HG02973 (cell line): ENCODE measurements at regions not wholly inside any gene's neighbourhood (a gene's known extent, or its start where the extent isn't known, plus 50 kb on each side); places are given as distances from the start of the nearest gene placed in this dataset.
"Not testable (repeated sequence)": the region's sequence is repeated elsewhere in the genome, so short reads cannot be mapped to it uniquely, and the experiment has no call there.

Source experiments
- ATAC-seq: cut with Tn5 transposase; IDR thresholded peaks from one replicate; pipeline ENCODE4 v1.9.1; 2021; ENCODE audit warnings: moderate library complexity; ENCODE audit not compliant: unreplicated experiment

- ATAC-seq: no peak
These were observed 564.7 kb downstream of the PTPRU start for GRCh38 chr1:29801003-29801402.

- no peak for ATAC-seq
These were observed 564.2 kb downstream of the PTPRU start for GRCh38 chr1:29800522-29800956.

GRCh38 chr1:29800120-29800519, 563.8 kb downstream of the PTPRU start:
- no peak for ATAC-seq

DNA sequence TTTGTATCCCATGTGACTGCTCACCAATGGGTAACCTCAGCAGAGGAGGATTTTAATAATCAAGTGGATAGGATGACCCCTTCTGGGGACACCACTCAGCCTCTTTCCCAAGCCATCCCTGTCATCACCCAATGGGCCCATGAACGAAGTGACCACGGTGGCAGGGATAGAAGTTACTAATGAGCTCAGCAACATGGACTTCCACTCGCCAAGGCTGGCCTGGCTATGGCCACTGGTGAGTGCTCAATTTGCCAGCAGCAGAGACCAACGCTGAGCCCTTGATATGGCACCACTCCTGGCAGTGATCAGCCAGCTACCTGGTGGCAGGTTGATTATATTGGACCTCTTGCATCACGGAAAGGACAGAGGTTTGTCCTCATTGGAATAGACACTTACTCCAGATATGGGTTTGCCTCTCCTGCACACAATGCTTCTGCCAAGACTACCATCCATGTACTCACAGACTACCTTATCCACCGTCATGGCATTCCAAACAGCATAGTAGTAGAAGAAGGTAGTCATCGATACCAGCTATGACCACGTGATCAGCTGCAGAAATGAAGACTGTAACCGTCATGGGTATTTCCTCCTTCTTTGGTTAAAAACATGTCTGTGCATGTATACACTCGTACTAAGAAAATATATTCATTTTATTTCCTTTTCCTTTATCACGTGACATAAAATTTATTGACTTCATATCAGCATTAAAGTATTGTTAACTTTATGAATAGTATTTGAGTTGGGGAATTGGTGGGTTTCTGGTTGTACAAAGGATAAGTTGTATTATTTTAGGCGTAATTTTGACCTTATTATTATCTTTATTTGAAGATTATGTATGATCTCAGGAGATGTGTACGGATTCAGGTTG, 562.6 kb downstream of the PTPRU start:
- ATAC-seq: no peak

DNA sequence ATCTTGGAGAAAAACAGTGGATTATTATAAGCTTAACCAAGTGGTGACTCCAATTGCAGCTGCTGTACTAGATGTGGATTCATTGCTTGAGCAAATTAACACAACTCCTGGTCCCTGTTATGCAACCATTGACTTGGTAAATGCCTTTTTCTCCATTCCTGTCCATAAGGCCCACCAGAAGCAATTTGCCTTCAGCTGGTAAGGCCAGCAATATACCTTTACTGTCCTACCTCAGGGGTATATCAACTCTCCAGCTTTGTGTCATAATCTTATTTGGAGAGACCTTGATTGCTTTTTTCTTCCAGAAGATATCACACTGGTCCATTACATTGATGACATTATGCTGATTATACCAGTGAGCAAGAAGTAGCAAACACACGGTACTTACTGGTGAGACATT, 560.8 kb downstream of the PTPRU start:
- ATAC-seq: not testable (repeated sequence)

GRCh38 chr1:29795965-29796364, 559.6 kb downstream of the PTPRU start:
- not testable (repeated sequence) for ATAC-seq

DNA sequence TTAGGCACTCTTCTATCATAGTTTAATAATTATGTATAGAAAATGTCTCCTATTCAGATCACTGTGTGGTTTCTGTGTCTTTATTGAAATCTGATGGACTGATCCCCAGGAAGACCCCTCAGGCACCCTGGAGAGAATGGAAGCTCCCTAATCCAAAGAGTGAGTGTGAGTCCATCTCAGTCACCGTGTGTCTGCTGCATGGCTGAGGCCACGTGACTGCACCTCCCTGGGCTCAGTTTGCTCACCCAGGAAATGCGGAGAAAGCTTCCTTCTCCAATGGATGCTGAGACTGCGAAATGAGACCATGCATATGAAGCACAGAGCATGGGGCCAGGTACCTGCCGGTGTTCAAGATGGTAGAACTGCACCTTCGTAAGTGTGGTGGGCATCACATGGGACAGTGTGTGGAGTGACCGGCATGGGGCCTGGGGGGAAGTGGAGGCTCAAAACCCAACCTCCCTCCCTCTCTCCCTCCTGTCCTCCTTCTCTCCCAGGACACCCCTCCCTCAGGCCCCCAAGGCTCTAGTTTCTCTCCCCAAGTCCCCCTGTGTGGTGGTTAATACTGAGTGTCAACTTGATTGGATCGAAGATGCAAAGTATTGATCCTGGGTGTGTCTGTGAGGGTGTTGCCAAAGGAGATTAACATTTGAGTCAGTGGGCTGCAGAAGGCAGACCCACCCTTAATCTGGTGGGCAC, 557.5 kb downstream of the PTPRU start:
- no peak for ATAC-seq

- no peak for ATAC-seq
These were observed 556.8 kb downstream of the PTPRU start for GRCh38 chr1:29793101-29793546.

GRCh38 chr1:29789910-29790247, 553.6 kb downstream of the PTPRU start:
- no peak for ATAC-seq

- ATAC-seq: no peak
These were observed 553.0 kb downstream of the PTPRU start for GRCh38 chr1:29789221-29789909.

GRCh38 chr1:29786791-29787732, 550.7 kb downstream of the PTPRU start:
- no peak for ATAC-seq

GRCh38 chr1:29786195-29786594, 549.9 kb downstream of the PTPRU start:
- no peak for ATAC-seq

- no peak for ATAC-seq
These were observed 549.2 kb downstream of the PTPRU start for GRCh38 chr1:29785554-29785953.

DNA sequence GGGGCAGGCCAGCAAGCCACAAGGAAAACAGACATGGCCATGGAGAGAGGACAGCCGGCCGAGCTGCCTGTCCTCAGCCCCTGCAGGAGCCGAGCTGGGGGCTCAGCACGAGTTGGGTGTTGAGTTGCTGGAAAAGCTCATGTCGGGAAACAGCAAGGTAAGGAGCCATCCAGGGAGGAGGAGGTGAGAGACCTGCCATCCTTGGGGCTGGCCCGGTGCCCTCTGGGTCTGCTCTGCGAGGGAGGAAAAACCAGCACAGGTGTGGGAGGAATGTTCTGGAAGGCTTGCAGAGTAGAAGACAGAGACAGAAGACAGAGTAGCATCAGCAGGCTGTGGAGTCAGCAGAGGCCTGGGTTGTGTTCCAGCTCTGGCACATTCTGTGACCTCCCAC, 548.8 kb downstream of the PTPRU start:
- ATAC-seq: no peak

DNA sequence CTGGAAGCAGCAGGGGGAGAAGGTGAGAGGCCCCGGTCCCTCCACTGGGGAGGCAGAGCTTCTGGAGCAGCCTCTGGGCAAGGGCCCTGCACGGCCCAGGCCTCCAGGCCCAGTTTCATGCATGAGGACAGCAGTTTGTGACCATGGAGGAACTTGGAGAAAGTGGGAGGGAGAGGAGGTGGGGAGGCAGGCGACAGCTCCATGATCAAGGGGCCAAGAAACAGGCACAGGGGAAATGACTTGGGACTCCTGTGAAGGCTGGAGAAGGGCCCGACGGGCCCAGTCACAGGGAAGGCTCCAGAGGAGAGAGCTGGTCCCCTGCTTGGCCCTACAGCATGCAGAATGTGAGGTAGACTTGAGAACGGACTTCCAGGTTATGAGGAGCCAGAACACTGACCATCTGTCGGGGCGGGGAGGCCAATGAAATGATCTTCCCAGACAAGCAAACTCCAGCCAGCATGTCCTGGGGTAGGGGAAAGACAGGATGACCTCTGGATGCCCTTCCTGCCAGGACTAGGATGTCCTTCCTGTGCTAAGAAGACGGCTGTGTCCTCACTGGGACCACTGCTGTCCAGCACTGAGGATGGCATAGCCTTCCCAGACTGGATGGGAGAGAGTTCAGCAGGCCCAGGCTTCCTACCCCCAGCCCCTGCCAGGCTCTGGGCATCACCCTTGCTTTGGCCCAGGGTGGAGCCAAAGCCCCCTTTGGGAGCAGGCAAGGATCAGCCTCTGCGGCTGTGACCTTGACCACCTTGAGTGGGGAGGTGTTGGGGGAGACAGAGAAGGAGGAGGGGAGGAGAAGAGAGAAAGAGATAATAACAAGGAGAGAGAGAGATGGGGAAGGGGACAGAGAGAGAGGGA, 548.2 kb downstream of the PTPRU start:
- ATAC-seq: no peak

DNA sequence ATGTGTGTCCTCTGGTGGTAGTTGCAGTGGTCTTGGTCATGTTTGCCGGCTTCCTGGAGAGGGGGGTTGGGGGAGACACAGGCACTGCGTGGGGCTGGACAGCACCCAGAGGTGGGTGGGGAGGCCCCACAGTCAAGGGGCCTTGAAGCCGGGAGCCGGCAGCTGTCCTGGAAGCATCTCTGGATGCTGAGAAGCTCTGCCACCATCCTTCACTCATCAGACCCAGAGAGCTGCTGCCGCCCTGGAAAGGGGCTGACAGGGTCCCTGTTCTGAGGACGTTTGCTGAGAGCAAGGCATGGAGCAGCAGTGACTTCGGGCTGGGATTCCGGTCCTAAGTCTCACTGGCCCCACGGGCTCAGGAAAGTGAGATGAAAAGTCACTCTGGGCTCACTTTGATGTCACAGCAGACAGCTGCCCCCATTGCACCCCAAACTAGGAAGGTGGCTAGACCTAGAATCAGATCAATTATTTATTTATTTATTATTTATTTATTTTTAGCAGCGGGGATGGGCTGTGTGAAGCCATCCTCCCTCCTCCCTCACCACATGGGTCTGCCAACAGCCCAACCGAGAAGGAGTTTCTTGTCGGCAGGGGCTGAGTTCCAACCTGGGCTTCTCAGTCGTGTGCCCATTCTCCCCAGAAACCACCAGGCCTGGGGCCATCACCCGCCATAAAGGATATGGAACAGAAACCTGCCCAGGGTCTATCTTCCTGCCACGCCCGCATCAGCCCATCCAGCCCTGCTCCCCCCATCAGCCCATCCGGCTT, 547.4 kb downstream of the PTPRU start:
- no peak for ATAC-seq

GRCh38 chr1:29782846-29783507, 546.7 kb downstream of the PTPRU start:
- no peak for ATAC-seq

DNA sequence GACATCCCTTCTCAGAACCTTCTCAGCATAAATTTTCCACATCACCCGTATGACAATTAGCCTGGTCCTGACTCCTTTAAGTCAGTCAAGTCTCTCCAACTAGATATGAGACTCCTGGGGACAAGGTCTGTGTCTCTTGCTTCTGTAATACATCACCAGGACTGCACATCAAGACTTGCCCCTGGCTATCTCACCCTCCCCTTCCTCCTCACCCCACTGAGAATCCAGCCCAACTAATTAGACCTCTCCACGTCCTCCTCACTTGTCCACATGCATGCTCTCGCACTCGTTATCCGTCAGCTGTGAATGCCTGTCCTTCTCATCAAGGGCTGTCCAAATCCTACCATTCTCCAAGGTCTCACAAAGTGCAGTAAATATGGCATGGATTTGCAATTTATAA, 542.8 kb downstream of the PTPRU start:
- no peak for ATAC-seq
